ENCODE measurements at regions not wholly inside any gene's neighbourhood (a gene's known extent, or its start where the extent isn't known, plus 50 kb on each side); places are given as distances from the start of the nearest gene placed in this dataset.

DNA sequence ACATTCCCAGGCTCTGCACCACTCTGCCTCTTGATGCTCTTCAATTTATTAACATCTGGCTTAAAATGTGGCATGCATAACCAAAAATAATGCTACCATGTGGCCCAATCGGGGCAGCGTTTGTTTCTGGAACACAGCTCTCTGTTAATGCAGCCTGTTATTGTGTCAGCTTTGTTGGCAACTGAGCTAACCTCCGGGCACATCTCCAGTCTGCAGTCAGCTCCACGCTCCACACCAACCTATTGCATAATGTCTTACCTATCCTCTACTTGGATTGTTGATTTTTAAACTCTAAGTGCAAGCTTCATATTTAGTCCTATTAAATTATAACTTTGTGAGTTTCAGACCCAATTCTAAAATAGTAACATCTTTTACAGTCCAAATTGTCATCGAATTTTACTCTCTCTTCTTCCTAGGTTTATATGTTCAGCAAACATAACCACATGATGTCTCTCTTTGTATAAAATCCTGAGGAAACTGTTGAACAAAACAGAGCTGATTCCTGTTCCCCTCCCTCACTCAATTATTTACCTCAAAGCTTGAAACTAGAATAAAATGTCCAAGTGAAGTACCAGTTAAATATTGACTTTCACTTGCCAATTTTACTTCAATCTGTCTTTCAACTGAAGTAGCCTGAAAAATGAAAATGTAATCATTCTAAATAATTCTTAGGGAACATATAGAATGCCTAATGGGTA lies 92.2 kb upstream of the RAPGEF2 start:
- DNase-seq: peak; percentile 49 to 65
- intact Hi-C loops (cut with DNase I; ENCODE audit: low total_unique reads): no loop called here
- TF ChIP-seq POLR2A (IDR thresholded peaks at IDR 0.05): no peak
- TF ChIP-seq, protein P1, sequence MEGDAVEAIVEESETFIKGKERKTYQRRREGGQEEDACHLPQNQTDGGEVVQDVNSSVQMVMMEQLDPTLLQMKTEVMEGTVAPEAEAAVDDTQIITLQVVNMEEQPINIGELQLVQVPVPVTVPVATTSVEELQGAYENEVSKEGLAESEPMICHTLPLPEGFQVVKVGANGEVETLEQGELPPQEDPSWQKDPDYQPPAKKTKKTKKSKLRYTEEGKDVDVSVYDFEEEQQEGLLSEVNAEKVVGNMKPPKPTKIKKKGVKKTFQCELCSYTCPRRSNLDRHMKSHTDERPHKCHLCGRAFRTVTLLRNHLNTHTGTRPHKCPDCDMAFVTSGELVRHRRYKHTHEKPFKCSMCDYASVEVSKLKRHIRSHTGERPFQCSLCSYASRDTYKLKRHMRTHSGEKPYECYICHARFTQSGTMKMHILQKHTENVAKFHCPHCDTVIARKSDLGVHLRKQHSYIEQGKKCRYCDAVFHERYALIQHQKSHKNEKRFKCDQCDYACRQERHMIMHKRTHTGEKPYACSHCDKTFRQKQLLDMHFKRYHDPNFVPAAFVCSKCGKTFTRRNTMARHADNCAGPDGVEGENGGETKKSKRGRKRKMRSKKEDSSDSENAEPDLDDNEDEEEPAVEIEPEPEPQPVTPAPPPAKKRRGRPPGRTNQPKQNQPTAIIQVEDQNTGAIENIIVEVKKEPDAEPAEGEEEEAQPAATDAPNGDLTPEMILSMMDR (IDR thresholded peaks at IDR 0.05): no peak
- Histone ChIP-seq H3K27me3 (no peaks in the 10 kb centered on the region), H3K9me3 (no peaks in the 10 kb centered on the region), H3K36me3 (no peaks in the 10 kb centered on the region), H3K27ac (no peak overlapping the region), H3K4me1 (no peaks in the 10 kb centered on the region), H3K4me3 (no peak overlapping the region)

DNA sequence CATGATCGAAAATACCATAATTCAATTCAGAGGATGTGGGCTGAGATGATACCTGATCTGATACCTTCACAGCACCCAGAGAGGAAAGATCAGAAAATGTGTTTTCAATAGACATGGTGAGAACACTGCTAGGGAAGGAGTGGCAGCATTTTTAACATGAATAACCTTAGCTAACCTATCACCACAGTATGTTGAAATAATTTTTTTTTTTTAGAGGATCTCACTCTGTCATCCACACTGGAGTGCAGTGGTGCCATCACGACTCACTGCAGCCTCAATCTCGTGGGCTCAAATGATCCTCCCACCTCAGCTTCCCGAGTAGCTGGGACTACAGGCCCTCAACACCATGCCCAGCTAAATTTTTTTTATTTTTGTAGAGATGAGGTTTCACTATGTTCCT lies 90.5 kb upstream of the RAPGEF2 start:
- no peak for DNase-seq
- TF ChIP-seq POLR2A (IDR thresholded peaks at IDR 0.05): no peak
- TF ChIP-seq, protein P1 (IDR thresholded peaks at IDR 0.05): no peak

DNA sequence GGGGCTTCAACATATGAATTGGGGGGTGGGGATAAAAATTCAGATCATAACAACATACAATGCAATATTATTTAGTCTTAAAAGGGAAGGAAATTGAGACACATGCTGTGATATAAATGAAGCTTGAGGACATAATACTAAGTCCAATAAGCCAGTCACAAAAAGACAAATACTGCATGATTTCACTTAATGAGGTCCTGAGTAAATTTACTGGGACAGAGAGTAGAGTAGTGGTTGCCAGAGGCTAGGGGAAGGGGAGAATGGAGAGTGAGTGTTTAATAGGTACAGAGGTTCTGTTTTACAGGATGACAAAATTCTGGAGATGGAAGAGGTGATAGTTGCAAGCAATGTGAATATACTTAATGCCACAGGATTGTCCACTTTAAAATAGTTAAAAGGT lies 89.2 kb upstream of the RAPGEF2 start:
- Histone ChIP-seq H3K4me1 (no peaks in the 10 kb centered on the region), H3K4me3 (no peak overlapping the region), H3K9me3 (no peaks in the 10 kb centered on the region), H3K27me3 (no peaks in the 10 kb centered on the region), H3K27ac (no peak overlapping the region), H3K36me3 (no peaks in the 10 kb centered on the region)
- TF ChIP-seq, protein P1 (IDR thresholded peaks at IDR 0.05): no peak
- no peak for TF ChIP-seq POLR2A (IDR thresholded peaks at IDR 0.05)
- DNase-seq: no peak
- intact Hi-C loops (cut with DNase I; ENCODE audit: low total_unique reads): no loop called here

More for the DNA sequence above, 90.5 kb upstream of the RAPGEF2 start:
- H3K27me3 ChIP-seq: no peaks in the 10 kb centered on the region
- H3K27ac ChIP-seq: no peak overlapping the region
- H3K36me3 ChIP-seq: no peaks in the 10 kb centered on the region
- no peaks in the 10 kb centered on the region for H3K9me3 ChIP-seq
- no peak overlapping the region for H3K4me3 ChIP-seq
- intact Hi-C loops (cut with DNase I; ENCODE audit: low total_unique reads): no loop called here
- no peaks in the 10 kb centered on the region for H3K4me1 ChIP-seq

DNA sequence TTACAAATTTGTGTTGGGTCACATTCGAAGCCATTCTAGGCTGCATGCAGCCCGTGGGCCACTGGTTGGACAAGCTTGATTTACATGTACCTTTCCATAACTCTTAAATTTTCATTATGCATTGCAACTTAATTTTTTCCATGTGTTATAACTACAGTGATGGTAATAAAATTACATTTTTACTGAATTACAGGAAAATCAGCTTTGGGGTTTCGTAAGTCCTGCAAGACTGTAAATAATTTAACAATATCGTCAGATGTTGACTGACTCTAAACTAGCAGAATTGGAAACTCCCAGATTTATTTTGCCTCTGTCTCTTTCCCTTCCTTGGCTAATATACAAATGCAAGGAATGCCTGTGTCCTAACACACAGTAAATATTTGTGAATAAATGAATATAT lies 88.0 kb upstream of the RAPGEF2 start:
- Histone ChIP-seq H3K9me3 (no peaks in the 10 kb centered on the region), H3K4me1 (no peaks in the 10 kb centered on the region), H3K27me3 (no peaks in the 10 kb centered on the region), H3K27ac (no peak overlapping the region), H3K36me3 (no peaks in the 10 kb centered on the region), H3K4me3 (no peak overlapping the region)
- intact Hi-C loops (cut with DNase I; ENCODE audit: low total_unique reads): no loop called here
- DNase-seq: no peak
- TF ChIP-seq, protein P1 (IDR thresholded peaks at IDR 0.05): no peak
- TF ChIP-seq POLR2A (IDR thresholded peaks at IDR 0.05): no peak

DNA sequence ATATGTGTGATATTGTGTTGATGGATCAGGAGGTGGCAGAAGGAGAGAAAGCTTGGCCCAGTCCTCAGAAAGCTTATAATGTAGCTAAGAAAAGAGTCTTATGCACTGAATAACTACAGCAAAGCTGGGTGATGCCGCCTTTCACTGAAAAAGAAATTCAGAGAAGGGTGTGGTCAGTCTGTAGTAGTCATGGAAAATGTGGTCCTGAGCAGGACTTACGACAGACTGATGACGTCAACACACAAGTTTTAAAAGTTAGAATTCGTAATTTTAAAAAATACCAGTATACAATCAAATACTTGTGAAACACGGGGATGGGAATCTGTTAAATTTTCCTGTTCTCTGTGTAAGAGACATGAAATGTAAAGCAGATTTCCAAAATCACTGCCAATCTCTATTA lies 87.0 kb upstream of the RAPGEF2 start:
- no peaks in the 10 kb centered on the region for H3K36me3 ChIP-seq
- no peaks in the 10 kb centered on the region for H3K9me3 ChIP-seq
- H3K4me3 ChIP-seq: no peak overlapping the region
- peak overlapping the region in 1 of 2 donors; percentile 56 for H3K27ac ChIP-seq
- H3K27me3 ChIP-seq: no peaks in the 10 kb centered on the region
- TF ChIP-seq, protein P1 (IDR thresholded peaks at IDR 0.05): no peak
- TF ChIP-seq POLR2A (IDR thresholded peaks at IDR 0.05): no peak
- no peaks in the 10 kb centered on the region for H3K4me1 ChIP-seq
- intact Hi-C loops (cut with DNase I; ENCODE audit: low total_unique reads): no loop called here
- DNase-seq: no peak

Measured in uterus (tissue), 3 donors.